GM12874 (cell line): ENCODE measurements at regions not wholly inside any gene's neighbourhood (a gene's known extent, or its start where the extent isn't known, plus 50 kb on each side); places are given as distances from the start of the nearest gene placed in this dataset.

Experiments
- CTCF ChIP-seq: IDR thresholded peaks from 2 replicates; pipeline ENCODE4 v1.5.1; 2011; ENCODE audit warnings: low read depth, mild to moderate bottlenecking, control low read depth, low read length, moderate library complexity; ENCODE audit not compliant: insufficient read depth

GRCh38 chr12:88300931-88301330, 158.8 kb downstream of the TMTC3 start:
- TF ChIP-seq CTCF = no peak

- TF ChIP-seq CTCF = no peak
Measured at GRCh38 chr12:88303335-88303734, 161.2 kb downstream of the TMTC3 start.

- no peak for TF ChIP-seq CTCF
Measured at GRCh38 chr12:88305254-88305890, 163.3 kb downstream of the TMTC3 start.

GRCh38 chr12:88306471-88307069, 164.5 kb downstream of the TMTC3 start:
- no peak for TF ChIP-seq CTCF

- TF ChIP-seq CTCF = no peak
Measured at GRCh38 chr12:88307961-88308360, 165.9 kb downstream of the TMTC3 start.

GRCh38 chr12:88308825-88309224, 166.7 kb downstream of the TMTC3 start:
- no peak for TF ChIP-seq CTCF

GRCh38 chr12:88309546-88309945, 167.4 kb downstream of the TMTC3 start:
- no peak for TF ChIP-seq CTCF

GRCh38 chr12:88310069-88310468, 168.0 kb downstream of the TMTC3 start:
- no peak for TF ChIP-seq CTCF
